Peyer's patch (tissue), 4 donors: ENCODE measurements at regions not wholly inside any gene's neighbourhood (a gene's known extent, or its start where the extent isn't known, plus 50 kb on each side); places are given as distances from the start of the nearest gene placed in this dataset.

Source experiments
- POLR2A ChIP-seq, 2 donors: fragments of 450-650 bp; IDR thresholded peaks; one replicate each; pipeline ENCODE4 v1.5.1; 2017; ENCODE audit warnings: antibody characterized with exemption in 2 of 2, mild to moderate bottlenecking in 2 of 2, moderate library complexity in 2 of 2
- TF ChIP-seq, protein P1 (sequence below), 6 experiments: fragments of 450-650 bp in 4 of 6; fragments of 200-600 bp in 2 of 6; sonication (generic) in 1 of 6; IDR thresholded peaks; one replicate each; pipeline ENCODE4 v1.5.1; 2017 to 2019; ENCODE audit warnings: antibody characterized with exemption in 6 of 6, mild to moderate bottlenecking in 3 of 6, moderate library complexity in 1 of 6

GRCh38 chr4:155099231-155099630, 109.2 kb upstream of the NPY2R start:
- TF ChIP-seq, protein P1, sequence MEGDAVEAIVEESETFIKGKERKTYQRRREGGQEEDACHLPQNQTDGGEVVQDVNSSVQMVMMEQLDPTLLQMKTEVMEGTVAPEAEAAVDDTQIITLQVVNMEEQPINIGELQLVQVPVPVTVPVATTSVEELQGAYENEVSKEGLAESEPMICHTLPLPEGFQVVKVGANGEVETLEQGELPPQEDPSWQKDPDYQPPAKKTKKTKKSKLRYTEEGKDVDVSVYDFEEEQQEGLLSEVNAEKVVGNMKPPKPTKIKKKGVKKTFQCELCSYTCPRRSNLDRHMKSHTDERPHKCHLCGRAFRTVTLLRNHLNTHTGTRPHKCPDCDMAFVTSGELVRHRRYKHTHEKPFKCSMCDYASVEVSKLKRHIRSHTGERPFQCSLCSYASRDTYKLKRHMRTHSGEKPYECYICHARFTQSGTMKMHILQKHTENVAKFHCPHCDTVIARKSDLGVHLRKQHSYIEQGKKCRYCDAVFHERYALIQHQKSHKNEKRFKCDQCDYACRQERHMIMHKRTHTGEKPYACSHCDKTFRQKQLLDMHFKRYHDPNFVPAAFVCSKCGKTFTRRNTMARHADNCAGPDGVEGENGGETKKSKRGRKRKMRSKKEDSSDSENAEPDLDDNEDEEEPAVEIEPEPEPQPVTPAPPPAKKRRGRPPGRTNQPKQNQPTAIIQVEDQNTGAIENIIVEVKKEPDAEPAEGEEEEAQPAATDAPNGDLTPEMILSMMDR (IDR thresholded peaks at IDR 0.05) = no peak
- TF ChIP-seq POLR2A (IDR thresholded peaks at IDR 0.05) = no peak
